UCSD-AML1 (cell line): ENCODE measurements at regions not wholly inside any gene's neighbourhood (a gene's known extent, or its start where the extent isn't known, plus 50 kb on each side); places are given as distances from the start of the nearest gene placed in this dataset.

Experiments used
- DNase-seq: peaks from one replicate; lab custom pipeline; 2025; ENCODE audit not compliant: unreplicated experiment; lab: John Stamatoyannopoulos, UW

GRCh38 chr2:203789618-203790017 lies 78.0 kb upstream of the CTLA4 start:
- DNase-seq, result no peak

GRCh38 chr2:203790134-203790852 lies 77.3 kb upstream of the CTLA4 start:
- no peak for DNase-seq

DNA sequence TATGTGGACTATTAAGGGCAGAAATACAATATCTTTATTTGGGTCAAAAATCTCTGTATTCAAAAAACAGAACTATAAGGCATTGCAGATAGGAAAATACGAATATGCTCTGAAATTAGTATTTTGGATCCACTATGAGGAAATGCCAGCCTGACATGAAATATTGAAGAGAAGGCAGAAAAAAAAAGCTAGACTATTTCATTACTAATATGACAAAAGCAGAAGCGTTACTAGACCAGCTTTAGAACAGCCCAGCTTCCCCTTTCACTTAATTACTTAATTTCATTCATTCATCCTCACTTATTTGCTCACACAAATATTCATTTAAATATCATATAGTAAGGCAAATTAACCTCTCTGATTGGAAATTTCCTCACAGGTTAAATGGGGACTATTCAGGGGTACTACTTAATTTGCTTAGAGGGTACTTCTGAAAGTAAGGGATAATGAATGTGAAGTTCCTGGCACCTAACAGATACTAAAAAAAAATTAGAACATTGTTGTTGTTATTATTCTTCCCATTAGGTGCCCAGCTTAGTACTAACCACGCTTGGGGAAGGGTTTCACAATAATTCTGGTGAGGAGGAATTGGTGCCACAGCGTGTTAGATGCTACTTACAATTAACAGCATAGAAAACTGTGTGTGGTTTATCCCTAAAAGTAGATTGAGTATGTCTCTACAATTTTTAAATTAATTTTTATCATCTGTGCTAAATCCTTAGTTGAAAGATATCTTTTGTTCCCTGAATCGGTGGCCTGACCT lies 71.1 kb upstream of the CTLA4 start:
- DNase-seq, result no peak

DNA sequence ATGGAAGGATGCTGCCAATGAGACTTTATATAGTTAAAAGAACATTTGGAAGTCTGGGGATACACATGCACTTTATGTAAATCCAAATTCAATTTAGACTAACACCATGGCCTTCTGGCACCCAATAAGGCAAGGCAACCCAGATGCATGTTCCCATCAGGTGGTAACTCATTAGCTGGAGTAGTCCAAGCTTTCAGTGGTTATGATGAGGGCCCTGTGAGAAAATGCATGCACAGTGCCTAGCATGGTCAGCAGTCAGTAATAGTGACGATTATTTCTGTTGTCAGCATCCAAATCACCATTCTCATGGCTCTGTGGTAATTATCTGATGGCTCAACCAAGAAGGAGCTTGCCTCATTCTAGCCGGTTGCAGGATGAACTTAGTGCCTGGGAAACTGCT lies 70.3 kb upstream of the CTLA4 start:
- no peak for DNase-seq

DNA sequence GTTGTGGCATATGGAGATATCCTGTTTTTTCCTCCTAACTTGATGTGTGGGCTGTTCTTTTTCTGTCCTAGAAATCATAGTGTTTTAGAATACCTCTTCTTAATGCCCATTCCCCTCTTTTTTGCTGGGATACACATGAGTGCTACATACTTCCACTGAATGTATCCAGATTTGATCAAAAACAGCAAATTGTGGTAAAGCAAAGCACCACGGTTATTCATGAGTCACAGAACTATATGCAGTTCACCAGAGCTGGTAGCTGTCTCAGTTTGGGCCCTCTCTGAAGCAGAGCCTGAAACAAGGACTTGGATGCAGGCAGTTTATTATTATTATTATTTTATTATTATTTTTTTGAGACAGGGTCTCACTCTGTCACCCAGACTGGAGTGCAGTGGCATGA lies 69.9 kb upstream of the CTLA4 start:
- DNase-seq, result no peak

- no peak for DNase-seq
These were observed 69.1 kb upstream of the CTLA4 start for GRCh38 chr2:203798296-203799087.

DNA sequence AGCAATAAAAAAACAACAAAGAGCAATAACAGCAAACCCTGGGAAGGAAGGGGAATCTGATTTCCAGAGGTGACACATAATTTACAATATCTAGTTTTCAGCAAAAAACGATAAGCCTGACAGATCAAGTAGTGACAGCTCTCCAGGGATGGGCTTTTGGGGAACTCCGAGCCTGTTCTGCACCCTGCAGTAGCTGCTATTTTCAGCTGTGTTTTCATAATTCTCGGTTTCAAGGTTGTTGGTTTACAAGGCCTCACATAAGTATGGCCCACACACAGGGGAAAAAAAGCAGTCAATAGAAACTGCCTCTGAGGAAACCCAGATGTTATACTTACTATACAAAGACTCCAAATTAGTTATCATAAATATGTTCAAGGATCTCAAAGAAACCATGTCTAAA lies 67.7 kb upstream of the CTLA4 start:
- DNase-seq, result no peak

DNA sequence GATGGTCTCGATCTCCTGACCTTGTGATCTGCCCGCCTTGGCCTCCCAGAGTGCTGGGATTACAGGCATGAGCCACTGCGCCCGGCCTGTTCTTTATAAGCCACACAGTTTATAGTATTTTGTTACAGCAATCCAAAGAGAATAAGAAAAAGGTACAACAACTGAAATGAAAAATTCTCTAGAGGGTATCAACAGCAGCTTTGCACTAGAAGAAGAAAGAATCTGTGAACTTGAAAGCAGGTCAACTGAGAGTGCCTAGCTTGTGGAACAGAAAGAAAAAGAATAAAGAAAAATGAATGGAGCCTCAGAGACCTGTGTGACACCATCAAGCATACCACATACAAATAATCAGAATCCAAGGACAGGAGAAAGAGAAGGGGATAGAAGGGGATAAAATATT lies 66.8 kb upstream of the CTLA4 start:
- DNase-seq, result no peak

DNA sequence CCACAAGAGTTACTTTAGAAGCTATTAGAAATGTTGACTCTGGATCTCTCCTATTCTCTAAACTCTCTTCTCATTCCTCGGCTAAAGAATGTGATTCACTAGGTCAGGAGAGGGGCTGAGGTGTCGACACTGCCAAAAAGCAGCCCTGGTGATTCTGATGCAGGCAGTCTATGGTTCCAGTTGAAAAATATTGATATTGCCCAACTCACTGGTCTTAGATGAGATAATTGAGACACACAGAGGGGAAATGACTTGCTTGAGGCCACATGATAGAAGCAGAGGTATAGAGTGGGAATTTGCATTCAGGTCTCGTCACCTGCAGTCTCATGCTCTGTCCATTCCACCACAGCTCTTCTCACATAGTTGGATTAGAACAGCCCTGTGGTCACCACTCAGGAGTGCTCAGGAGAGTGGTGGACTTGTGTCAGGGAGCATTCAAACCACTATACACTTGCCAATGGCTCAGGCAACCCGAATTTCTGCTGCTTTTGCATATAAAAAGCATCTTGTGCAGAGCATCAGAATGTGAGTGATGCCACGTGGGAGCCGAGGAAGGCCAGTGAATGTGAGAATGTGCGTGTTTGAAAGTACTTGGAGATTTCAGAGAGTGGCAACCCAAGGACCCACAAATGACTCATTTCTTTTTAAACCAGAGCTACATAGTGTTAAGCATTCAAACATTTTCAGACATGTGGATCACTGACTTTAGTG lies 65.1 kb upstream of the CTLA4 start:
- no peak for DNase-seq

GRCh38 chr2:203803053-203803429 lies 64.5 kb upstream of the CTLA4 start:
- no peak for DNase-seq

DNA sequence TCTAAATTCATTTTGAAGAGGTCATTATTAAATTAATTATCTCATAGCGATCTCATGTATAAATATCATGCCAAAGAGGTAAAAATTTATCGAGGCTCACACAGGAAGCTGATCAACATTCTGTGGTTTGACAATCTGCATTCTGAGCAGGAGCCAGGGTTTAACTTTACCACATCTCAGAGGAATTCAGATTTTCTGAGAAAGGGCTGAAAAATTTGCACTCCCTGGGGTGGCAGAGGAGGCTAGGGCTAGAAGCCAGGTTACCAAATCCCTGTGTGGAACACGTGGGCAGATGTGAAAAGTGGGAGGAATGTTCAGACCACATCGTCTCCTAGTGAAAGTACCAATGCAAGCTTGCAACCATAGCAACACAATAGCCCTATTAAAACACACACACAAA lies 63.5 kb upstream of the CTLA4 start:
- no peak for DNase-seq

DNA sequence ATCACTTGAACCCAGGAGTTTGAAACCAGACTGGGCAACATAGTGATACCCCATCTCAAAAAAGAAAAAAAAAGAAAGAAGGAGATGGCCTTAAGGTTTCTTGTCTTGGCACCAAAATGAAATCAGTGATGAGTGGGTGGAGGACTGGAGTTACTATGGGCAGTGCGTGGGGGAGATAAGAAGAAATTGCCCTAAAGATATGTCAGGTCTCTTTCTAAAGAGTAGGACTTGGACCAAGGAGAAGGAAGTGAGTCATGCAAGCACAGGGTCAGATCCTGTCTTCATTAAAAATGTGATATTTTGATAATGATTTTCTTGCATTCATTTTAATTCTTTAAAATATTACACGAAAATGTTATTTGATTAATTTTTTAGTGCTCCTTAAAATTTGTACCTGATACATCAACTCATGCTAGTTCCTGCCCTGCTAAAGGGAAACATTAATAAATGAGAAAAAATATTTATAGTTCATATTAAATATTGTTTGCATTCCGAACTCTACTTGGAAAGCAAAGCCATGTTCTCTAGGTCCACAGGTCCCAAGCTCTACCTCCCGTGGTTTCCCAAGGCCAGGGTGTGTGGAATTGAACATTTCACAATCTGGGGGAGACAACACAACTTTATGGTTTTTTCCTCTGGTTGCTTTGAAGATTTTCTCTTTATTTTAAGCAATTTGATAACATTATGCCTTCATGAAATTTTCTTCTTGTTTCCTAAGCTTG lies 62.6 kb upstream of the CTLA4 start:
- DNase-seq, result no peak

GRCh38 chr2:203805486-203805838 lies 62.1 kb upstream of the CTLA4 start:
- DNase-seq, result no peak

GRCh38 chr2:203806761-203807160 lies 60.8 kb upstream of the CTLA4 start:
- no peak for DNase-seq

GRCh38 chr2:203808046-203808750 lies 59.4 kb upstream of the CTLA4 start:
- no peak for DNase-seq

DNA sequence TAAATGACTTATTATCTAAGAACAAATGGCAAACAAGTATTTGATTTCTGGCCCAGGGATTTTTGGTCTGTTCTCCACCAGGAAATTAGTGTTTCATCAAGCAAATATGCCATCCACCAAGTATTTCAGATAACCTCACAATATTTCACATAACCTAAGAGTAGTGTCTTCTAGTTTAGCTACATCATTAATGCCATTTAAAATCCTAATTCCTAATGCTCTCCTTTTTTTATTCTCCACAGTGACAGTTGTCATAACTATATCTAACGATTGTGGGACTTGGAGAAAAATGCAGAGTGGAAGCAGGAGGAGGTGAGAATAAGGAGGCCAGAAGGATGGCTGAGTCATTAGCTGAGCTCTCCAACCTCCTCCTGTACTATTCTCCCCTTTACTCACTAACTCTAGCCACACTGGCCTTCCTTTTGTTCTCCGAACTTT lies 58.5 kb upstream of the CTLA4 start:
- DNase-seq, result no peak

DNA sequence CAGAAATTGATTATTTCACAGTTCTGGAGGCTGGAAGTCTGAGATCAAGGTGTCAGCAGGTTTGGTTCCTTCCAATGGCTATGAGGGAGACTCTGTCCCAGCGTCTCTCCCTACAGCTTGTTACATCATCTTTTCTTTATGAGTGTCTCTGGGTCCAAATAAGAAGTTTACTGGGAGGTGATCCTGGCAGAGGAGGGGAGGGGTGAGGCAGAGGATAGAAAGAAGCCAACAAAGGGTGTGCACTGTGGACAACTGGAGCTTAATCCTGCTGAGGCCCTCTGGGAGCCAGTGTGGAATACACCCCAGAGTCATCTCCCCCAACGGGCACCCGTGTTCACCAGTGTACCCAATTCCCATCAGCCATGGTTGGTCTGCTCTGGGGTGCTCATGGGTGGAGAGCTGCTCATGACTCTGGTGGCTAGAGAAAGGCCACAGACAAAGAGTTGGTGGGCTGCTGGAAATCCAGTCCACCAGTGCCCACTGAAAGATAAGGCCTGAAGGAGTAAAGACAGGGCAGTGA lies 57.5 kb upstream of the CTLA4 start:
- DNase-seq, result no peak

DNA sequence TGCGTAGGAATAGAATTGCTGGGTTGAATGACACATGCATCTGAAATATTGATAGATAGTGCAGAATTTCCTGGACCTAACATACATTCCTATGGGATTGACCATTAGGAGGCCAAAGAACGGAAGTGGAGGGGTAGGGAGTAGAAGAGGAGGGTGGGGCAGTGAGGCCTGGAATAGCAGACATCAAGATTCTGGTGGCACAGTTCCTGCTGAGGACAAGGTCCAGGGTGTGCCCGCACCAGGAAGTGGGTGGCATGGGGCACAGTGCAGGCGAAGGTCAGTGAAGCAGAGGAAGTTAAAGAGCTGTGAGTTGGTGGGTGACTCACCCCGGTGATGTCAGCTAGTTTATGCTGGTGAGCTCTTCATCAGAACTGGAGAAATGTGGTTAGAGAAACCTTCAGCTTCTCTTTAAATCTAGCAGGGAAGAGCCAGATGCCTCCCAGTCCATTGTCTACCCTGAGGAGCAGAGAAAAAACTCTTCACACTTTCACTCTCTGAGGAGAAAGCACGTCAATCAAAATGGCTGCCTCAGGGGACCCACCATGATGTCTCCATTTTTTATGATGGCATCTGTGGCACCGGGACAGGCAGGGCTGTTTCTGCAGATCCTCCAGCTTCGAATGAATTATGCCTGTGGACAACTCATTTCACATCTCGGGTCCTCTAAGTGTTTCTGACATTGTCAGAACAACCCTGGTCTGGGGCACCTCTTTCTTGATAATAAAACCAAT lies 55.9 kb upstream of the CTLA4 start:
- peak; percentile 67 for DNase-seq
